ENCODE measurements at regions not wholly inside any gene's neighbourhood (a gene's known extent, or its start where the extent isn't known, plus 50 kb on each side); places are given as distances from the start of the nearest gene placed in this dataset.

DNA sequence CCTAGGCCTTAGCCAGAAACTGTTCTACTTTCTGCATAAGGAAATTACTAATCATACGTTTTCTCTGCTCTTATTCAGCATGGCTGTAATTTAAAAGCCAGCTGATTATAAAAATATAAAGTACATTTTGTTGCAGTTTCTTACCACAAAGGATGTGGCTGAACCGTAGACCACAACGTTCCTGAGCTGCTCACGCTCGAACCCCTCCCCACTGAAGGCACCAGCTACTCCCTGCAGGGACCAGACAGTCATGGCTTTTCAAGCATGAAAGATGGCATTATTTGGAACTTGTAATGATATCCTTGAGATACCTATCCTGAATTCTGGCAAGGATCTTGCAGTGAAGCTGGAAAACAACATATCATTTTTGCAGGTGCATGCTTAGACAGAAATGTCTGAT lies 91.8 kb upstream of the DMRT1 start:
- TF ChIP-seq POLR2A (IDR thresholded peaks at IDR 0.05): no peak
- no peak for TF ChIP-seq CTCF (IDR thresholded peaks at IDR 0.05)
- TF ChIP-seq POLR2AphosphoS5 (IDR thresholded peaks at IDR 0.05): no peak

Measured in prostate gland (tissue), 2 donors.